ENCODE measurements at regions not wholly inside any gene's neighbourhood (a gene's known extent, or its start where the extent isn't known, plus 50 kb on each side); places are given as distances from the start of the nearest gene placed in this dataset.
"Not testable (repeated sequence)": the region's sequence is repeated elsewhere in the genome, so short reads cannot be mapped to it uniquely, and the experiment has no call there.

DNA sequence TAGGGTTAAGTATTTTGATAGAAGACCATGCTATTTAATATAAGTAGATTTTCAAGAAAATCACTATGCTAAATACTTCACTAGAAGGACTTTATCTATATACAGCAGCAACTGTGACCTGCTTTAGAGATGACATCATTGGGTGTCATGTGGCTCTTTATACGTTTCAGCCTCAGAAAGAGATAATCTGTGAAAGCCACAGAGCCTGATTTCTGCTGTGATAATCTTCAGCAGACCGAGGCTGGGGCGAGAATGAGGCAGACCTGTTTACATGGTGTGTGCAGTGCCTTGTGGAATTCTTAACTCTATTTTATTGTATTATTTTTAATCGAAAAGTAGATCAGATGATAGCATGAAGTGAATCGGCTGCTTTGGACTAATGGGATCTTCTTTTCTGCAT lies 471.2 kb downstream of the MFSD1 start:
- DNase-seq (ENCODE audit: low read depth), result no peak

DNA sequence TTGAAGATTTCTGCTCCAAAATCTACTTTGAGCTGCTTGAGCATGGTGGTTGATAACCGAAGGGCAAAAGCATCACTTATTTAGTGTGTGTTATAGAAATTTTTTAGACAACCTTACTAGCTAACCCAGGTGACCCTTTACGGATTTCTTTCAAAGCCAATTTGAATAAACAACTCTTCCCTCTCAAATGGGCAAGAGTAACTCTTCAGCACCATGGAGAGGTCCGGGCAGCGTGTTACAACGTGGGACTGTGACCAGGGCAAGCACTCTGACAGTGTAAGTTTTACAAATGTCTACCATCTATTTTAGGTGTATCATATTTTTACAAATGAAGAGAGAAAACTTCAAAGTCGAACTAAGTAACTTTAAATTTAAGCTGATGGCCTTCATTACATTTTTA lies 471.8 kb downstream of the MFSD1 start:
- no peak for DNase-seq (ENCODE audit: low read depth)

DNA sequence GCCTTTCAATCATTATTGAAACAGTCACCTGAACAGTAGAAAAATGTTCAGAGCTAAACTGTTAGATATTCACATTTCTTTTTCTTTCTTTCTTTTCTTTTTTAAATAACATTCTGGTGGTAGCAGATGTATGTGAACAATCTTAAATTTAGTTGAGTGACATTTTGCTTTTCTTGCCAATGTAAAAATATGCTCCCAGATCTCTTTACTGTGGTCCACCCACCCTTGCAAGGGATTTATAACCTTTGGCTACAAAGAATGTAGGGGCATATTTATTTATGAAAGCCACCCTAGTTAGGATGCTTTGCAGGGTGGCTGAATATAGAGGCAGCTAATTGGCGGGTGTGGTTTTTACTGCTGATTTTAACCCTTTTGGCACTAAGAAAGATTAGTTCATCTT lies 473.9 kb downstream of the MFSD1 start:
- DNase-seq (ENCODE audit: low read depth), result no peak

DNA sequence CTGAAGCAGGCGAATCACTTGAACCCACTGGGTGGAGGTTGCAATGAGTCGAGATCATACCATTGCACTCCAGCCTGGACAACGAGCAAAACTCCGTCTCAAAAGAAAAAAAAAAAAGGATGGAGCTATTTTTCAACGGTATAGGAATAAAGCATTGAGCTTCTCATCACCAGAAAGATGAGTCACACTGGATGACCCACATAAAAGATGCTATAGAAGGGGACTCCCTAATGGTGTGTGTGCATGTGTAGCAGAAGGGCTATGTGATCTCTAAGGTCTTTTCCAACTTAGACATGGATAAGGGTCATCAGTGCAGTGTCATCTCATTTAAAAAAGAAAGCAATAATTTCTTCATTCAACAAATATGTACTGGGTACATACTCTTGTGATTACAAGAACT lies 476.0 kb downstream of the MFSD1 start:
- DNase-seq (ENCODE audit: low read depth), result no peak

DNA sequence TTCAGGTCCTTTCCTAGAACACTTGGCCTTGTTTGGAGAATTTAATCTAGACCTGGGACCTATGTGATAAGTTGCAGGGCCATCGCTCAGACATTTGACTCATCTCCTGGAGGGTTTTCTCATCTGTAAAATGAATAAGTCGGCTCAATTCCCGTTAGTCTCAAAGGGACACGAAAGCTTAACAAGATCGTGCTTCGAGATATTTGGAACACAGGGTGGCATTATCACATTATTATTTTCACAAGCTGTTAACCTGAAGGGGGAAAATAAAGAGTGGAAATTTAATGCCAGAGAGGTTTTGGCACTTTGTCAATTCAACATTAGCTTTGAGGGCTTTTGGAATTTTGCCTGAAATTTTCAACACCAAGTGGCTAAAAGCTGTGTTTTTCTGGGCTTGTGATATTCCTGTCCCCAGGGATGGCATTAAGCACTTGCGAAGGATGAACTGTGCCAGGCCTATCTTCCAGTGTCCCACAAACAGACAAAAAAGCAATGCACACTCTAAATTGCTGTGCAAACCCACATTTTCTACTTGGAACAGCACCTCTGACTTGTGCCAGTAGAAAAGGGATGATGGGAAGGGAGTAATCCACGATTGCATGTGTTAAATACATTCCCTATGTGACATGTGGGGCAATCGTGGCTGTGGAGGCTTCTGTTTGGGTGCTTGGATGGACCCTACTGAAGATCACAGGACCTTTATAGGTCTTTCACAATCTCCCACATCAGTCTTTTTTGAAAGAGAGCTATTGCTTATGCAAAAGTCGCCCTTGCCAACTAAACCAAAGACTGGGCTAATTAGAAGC lies 478.7 kb downstream of the MFSD1 start:
- no peak for DNase-seq (ENCODE audit: low read depth)

DNA sequence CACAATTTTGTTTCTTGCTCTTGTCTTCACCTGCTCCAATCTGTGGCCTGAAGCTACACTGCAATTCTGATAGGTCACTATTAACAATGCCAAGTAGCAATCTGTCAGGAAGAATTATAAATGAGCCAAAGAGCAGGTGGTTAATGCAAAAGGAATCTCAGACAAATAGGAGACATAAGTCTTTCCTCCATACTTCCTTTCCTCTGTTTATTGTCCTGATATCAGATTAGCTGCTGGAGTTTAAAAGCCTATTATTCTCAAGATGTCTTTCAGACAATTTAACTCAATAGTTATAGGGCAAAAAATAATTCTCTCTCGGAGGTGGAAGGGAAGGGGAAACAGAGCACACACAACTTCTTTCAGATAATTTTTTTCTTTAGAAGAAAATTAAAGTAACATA lies 491.6 kb downstream of the MFSD1 start:
- DNase-seq (ENCODE audit: low read depth), result no peak

DNA sequence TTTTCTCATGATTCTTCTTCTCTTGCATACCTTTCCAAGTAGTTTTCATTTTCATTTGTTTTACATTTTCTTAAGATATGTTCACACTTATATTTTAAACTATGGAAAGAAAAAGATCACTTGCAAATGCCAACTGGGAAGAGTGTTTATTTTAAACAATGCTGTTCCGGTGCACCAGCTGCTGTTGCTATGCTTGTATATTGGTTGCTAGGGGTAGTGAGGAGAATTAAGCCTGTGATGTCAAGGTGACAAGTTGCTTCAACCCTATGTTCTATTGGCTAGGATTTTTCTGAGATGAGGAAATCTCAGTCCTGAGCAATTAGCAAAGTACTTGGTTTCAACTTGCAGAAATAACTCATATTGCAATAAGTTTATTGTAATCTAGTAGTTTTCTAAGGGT lies 500.1 kb downstream of the MFSD1 start:
- DNase-seq (ENCODE audit: low read depth), result no peak

DNA sequence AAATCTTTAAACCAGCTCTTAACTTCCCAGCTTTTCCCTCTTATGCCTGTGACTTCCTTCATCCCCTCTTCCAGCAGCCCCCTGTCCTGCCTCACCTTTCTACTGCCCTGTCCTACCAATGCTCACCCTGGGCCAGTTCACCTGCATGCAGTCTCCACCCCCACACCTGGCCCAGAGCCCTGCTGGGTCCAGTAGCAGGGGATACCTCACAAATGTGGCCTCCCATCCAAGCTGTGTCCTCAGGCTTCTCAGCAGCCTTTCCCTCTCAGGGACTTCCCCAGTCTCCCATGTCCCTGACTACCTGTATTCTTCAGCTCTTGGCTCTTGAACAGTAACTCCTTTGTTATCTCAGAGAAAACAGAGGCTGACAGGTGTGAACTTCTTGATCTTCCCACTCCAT lies 503.2 kb downstream of the MFSD1 start:
- no peak for DNase-seq (ENCODE audit: low read depth)

DNA sequence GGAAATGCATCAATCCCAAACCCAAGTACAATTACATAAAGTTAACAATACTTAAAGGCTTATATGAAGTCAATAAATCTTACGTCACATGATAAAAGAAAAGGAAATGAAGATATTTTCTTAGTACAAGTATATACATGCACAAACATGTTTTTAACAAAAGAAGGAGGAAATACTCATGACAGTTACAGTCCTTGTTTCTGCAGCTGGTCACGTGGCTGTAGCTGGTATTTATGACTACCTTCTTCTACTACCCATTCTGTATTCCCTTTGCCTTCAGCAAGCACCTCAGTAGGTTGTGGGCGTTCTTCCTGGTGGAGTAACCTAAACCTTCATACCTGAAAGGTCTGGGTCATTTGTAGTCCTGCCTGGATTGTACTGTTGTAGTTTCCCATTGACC lies 514.9 kb downstream of the MFSD1 start:
- DNase-seq (ENCODE audit: low read depth), result not testable (repeated sequence)

DNA sequence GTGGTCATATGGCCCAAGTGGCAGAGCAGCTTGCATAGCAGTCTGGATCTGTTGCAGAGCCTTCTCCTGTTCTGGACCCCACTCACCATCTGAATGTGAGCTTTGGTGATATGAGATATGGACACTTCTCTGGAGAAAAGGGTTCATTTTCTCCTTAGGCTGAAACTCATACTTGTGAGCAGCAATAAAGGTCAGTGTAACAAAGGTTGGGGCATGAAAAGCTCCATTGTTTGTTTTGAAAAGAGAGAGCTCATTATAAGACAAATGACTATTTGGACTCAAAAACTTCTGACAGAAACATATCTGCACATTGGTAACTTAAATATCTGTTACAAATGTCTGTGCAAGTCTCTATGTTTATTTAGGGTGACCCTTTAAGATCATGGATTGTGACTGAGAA lies 517.3 kb downstream of the MFSD1 start:
- no peak for DNase-seq (ENCODE audit: low read depth)

DNA sequence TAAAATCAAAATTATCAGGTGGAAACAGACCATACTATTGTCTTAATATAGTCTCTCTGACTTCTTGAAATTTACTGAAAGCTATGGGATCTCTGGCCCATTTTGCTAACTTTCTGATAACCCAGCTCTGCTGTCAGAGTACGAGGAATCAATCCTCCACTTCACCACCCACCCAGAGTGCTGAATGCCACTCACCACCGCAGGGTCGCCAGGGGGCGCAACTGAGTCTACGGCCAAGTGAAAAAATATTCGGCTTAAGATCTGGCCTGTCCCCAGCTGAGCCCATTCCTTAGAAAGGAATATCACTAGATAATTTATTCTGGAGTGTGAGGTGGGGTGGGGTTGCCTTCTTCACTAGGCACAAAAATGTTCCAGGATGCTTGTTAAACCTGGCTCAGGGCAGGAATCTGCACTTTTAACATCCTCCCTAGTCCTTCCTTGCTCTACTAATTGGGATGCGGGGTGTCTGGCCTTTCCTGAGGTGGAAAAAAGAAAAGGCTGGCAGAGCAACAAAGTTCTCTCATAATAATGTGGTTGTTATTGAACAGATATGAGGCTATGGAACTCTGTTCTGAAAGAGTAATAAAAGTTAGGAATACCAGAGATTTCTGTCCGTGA lies 520.6 kb downstream of the MFSD1 start:
- DNase-seq (ENCODE audit: low read depth), result no peak

DNA sequence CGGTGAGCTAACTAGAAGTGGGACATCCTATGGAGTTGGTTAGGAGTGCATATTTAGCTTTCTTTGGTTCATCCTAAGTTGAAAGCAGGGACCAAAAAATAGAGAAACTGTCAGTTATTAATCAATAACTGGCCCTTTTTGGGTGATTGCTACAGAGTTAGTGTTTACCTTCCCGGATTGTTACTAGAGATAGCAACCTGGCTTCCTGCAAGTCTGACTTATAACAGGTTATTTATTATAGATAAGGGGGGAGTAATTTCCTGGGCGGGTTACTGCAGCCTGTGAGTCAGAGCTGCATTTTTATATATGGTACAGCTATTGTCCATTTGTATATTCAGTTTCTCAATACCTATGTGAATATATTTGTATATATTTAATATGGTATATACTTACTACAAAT lies 522.0 kb downstream of the MFSD1 start:
- DNase-seq (ENCODE audit: low read depth), result no peak

DNA sequence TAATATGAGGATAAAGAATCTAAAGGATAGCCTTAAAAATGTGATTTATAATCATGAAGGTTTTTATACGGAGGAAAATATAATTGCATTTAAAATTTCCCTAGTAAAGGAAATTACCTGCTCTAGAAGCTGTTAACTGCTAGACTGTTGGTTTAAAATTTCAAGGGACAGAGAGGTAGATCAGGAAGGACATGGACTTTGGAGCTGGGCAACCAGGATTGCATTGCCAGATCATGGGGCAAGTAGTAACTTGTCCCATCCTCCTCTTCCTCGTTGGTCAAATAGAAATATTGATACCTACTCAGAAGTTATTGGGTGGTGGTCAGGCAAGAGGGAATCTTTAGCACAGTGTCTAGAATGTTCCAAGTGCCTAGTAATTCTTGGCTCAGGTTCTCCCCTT lies 525.1 kb downstream of the MFSD1 start:
- no peak for DNase-seq (ENCODE audit: low read depth)

DNA sequence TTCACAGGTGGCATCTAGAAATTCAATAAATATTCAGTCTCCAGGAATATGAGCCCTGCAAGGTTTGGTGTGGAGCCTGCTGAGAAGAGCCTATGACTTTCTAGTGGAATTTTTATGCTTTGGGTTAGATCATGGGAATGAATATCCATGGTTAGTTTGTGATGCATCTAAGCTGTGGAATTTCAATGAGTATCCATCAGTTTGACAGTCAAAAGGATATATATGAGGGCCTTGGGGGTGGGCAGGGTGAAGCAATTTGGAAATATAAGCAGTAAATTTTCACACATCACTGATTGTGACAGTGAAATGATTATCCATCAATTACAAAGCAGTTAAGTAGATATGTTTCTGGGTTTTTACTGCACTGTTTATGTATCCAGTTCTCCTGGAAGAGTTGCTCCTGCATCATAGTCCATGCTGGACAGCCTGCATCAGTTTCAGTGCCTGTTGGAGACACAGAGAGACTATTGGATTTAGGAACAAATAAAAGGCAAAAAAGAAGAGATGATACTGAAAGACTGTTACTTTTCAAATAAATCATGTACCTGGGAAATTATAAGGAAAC lies 530.8 kb downstream of the MFSD1 start:
- DNase-seq (ENCODE audit: low read depth), result no peak

DNA sequence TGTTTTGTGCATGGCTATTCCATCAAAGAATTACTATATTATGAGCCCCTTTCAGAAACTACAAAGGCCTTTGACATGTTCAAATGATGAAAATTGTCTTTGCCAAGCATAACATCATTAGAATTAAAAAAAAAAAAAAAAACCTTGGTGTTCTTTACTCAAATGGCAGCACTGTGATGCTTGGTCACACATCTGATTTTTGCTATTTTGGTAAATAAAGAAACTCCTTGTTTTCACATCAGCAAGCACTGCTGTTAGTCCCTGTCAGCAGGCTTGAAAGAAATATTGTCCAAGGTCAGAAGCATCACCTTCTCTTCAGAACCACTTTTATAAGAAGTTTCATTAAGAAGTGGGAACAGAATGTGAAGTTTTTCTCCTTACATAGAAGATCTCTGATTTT lies 537.3 kb downstream of the MFSD1 start:
- DNase-seq (ENCODE audit: low read depth), result no peak

DNA sequence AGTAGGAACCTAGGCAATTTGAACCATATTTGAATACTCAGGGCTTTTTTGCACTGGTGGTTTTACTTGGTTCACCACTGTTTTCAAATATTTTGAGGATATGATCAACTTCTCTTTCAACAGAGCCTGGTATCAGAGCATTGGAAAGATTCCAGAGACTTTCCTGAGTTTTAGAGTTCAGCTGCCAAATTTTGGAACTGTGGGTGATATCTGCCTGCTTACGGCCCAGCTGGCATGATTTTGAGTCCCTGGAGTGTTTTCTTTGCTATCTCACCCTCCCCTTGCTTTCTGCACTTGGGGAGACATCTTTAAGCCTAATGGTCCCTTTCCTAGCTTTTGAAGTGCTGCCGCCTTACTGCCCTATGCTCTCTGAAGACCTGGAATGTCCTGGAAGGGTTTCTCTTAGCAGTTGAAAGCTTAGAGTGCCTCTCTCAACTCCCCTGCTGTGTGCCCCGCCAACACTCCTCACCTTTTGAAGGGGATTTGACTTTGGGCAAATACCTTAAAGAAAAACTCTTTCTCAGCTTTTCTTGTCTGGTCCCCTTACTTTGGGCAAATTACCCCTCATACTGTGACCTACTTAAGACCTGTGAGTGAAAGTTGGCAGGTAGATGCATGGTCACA lies 539.1 kb downstream of the MFSD1 start:
- DNase-seq (ENCODE audit: low read depth), result no peak

DNA sequence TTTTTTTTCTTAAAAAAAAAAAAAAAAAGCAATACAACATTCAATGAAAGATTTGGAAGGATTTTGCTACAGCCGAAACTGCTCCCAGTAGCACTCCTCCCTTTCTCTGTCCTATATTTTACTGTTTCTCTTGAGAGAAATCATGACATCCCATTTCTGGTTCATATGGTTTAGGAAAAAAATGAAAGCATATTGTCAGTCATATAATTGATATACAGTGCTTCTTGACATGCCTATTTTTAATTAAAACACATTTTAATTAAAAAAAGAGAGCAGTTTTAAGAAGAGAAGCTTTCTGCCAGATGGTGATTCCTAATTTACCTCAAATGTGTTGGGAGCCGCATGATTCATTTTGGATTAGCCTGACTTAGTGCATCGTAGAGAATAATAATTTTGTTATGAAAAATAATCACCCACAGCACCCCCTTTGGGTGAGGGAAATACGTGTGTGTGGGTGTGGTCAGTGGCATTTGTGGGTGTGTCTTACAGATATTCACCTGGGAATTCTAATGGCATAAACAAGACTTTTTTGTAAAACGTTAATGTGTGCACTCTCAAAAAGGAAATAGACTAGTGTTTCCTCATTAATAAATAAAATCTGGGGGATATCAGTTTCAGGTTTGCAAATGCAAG lies 544.5 kb downstream of the MFSD1 start:
- DNase-seq (ENCODE audit: low read depth), result no peak

DNA sequence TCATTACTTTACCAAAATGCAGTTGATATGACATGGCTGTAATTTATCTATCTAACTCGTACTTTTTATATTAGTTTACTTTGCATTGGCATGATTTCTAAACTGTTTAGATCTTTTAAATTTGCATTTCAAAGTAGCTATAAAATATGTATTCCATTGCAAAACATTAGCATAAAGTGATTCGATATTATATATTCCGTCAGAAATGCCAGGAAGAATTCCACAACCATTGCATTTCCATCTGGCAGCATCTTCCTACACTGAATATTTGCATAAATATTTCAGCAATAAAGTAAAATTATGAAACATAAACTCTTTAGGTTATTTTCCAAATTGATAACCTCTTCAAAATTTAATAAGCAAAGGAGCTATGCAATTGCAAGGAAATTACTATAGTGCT lies 546.6 kb downstream of the MFSD1 start:
- DNase-seq (ENCODE audit: low read depth), result no peak

DNA sequence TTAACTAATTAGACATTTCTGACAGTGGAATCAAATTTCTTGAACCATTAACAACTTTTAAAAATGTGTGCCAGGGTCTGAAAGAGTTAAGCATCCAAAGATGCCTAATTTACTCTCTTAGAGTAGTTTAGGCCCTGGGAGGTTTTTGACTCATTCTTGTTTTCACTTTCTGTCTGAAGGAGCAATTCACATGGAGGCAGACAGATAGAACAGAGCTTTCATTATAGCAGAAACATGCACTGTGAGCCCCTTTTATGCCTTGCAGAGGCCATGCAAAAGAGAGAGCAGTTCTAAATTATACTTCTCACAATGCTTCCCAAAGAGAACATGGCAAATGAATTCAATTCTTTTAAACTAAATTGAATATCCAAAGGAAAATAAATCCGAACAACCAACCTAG lies 554.8 kb downstream of the MFSD1 start:
- DNase-seq (ENCODE audit: low read depth), result no peak

DNA sequence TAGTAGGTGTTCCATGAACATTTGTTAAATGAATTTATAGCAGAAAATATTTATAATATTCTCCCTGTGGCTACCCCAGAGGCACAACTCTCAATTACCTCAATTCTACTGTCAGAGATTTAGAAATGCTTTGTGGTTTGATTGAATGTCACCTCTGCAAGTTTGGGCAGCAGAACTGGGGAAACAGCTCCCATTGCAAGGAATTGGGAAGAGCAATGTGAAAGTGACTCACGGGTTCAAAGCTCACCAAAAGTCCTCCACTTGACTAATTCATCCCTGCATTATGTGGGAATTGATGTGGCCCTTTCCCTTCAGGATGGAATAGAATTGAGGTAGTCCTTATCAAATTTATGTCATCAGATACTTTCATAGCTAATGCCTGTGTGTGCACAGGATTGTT lies 562.7 kb downstream of the MFSD1 start:
- DNase-seq (ENCODE audit: low read depth), result no peak

DNA sequence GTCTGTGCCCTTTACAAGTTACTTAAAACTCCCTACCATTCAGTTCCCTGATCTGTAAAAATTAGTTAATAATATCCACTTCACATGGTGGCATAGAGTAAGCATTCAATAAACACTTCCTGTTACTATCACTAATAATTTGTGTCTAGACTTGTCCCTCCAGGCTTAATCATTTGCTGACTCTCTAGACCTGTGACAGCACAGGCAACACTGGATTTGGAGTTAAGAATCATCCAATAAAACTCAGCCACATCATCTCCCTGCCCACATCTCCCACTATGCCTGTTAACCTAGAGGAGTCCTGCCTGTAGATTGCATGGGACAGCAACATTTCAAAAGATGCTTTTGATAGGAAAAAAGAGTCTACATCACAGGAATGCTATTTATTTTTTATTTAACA lies 564.6 kb downstream of the MFSD1 start:
- no peak for DNase-seq (ENCODE audit: low read depth)

DNA sequence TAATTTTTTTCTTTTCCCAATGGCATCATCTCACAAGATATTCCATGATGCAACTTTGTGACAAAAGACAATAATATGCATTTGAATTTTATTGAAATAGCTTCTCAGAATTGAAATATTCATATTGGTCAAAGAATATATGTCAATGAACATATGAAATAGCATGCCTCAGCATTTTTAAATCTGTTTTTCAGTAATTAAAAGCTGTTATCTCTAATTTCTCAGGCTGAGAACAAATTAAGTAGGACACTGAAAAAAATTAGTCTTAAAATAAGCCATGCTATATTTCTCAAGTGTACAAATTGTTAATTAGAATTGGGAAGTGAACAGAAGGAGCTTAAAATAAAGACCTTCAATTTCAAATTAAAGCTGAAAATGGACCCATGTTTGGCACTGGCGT lies 570.1 kb downstream of the MFSD1 start:
- no peak for DNase-seq (ENCODE audit: low read depth)

Measured in T-helper 22 cell (primary cell).